T-helper 22 cell (primary cell): ENCODE measurements at regions not wholly inside any gene's neighbourhood (a gene's known extent, or its start where the extent isn't known, plus 50 kb on each side); places are given as distances from the start of the nearest gene placed in this dataset.

ENCODE experiments used
- DNase-seq: peaks from one replicate; pipeline ENCODE4 v3.0.0-alpha.2; 2020; ENCODE audit warnings: low read depth

- DNase-seq = no peak
Observed at GRCh38 chr2:144241801-144242200, 278.1 kb downstream of the ZEB2 start.

GRCh38 chr2:144240656-144241339, 279.1 kb downstream of the ZEB2 start:
- no peak for DNase-seq

- no peak for DNase-seq
Observed at GRCh38 chr2:144239726-144240125, 280.2 kb downstream of the ZEB2 start.

GRCh38 chr2:144239306-144239705, 280.6 kb downstream of the ZEB2 start:
- DNase-seq = no peak

GRCh38 chr2:144237830-144238627, 281.9 kb downstream of the ZEB2 start:
- DNase-seq = no peak

GRCh38 chr2:144237108-144237507, 282.8 kb downstream of the ZEB2 start:
- no peak for DNase-seq

- no peak for DNase-seq
Observed at GRCh38 chr2:144235050-144235449, 284.9 kb downstream of the ZEB2 start.

- no peak for DNase-seq
Observed at GRCh38 chr2:144234542-144234871, 285.4 kb downstream of the ZEB2 start.

- no peak for DNase-seq
Observed at GRCh38 chr2:144233733-144234541, 286.0 kb downstream of the ZEB2 start.

- DNase-seq = no peak
Observed at GRCh38 chr2:144233317-144233716, 286.6 kb downstream of the ZEB2 start.

GRCh38 chr2:144230448-144231085, 289.4 kb downstream of the ZEB2 start:
- no peak for DNase-seq

GRCh38 chr2:144230033-144230432, 289.9 kb downstream of the ZEB2 start:
- no peak for DNase-seq

- no peak for DNase-seq
Observed at GRCh38 chr2:144229296-144229695, 290.6 kb downstream of the ZEB2 start.

GRCh38 chr2:144227427-144228105, 292.4 kb downstream of the ZEB2 start:
- DNase-seq = no peak

- DNase-seq = no peak
Observed at GRCh38 chr2:144225076-144225475, 294.8 kb downstream of the ZEB2 start.

GRCh38 chr2:144224472-144224871, 295.4 kb downstream of the ZEB2 start:
- no peak for DNase-seq

GRCh38 chr2:144219979-144220378, 299.9 kb downstream of the ZEB2 start:
- DNase-seq = no peak

GRCh38 chr2:144217853-144218633, 301.9 kb downstream of the ZEB2 start:
- DNase-seq = no peak

GRCh38 chr2:144215701-144216675, 303.9 kb downstream of the ZEB2 start:
- no peak for DNase-seq

- DNase-seq = no peak
Observed at GRCh38 chr2:144215207-144215606, 304.7 kb downstream of the ZEB2 start.
